Hepatocyte (in vitro differentiated cells): ENCODE measurements at regions not wholly inside any gene's neighbourhood (a gene's known extent, or its start where the extent isn't known, plus 50 kb on each side); places are given as distances from the start of the nearest gene placed in this dataset.

Source experiments
- DNase-seq: peaks from one replicate; pipeline ENCODE4 v3.0.0-alpha.2; 2016; ENCODE audit warnings: low spot score
- H2AFZ ChIP-seq: fragments of 200-600 bp; sonication (generic); 2 replicates; pipeline ENCODE4 v1.6.0; 2016; ENCODE audit warnings: antibody characterized with exemption, mild to moderate bottlenecking
- H3K27ac ChIP-seq: fragments of 200-600 bp; sonication (generic); 2 replicates; pipeline ENCODE4 v1.5.1; 2016; ENCODE audit warnings: mild to moderate bottlenecking
- H3K27me3 ChIP-seq: fragments of 200-600 bp; sonication (generic); 2 replicates; pipeline ENCODE4 v1.6.1; 2016
- H3K36me3 ChIP-seq: fragments of 200-600 bp; sonication (generic); replicated peaks from 2 replicates; pipeline ENCODE4 v1.5.1; 2016; ENCODE audit warnings: low read depth; ENCODE audit not compliant: insufficient read depth
- H3K4me1 ChIP-seq: fragments of 200-600 bp; sonication (generic); 2 replicates; pipeline ENCODE4 v1.5.1; 2016; ENCODE audit warnings: mild to moderate bottlenecking, moderate library complexity; ENCODE audit not compliant: insufficient read depth
- H3K4me2 ChIP-seq: fragments of 200-600 bp; sonication (generic); 2 replicates; pipeline ENCODE4 v1.6.0; 2016
- H3K4me3 ChIP-seq: fragments of 200-600 bp; sonication (generic); 2 replicates; pipeline ENCODE4 v1.5.1; 2016; ENCODE audit warnings: mild to moderate bottlenecking
- H3K79me2 ChIP-seq: fragments of 200-600 bp; sonication (generic); 2 replicates; pipeline ENCODE4 v1.6.0; 2017; ENCODE audit warnings: mild to moderate bottlenecking
- H3K9me2 ChIP-seq: fragments of 200-600 bp; sonication (generic); replicated peaks from 2 replicates; pipeline ENCODE4 v1.6.0; 2017; ENCODE audit warnings: mild to moderate bottlenecking; ENCODE audit not compliant: insufficient read depth
- H3K9me3 ChIP-seq: fragments of 200-600 bp; sonication (generic); 2 replicates; pipeline ENCODE4 v1.5.1; 2016; ENCODE audit warnings: low read depth, mild to moderate bottlenecking
- H4K20me1 ChIP-seq: fragments of 200-600 bp; sonication (generic); 2 replicates; pipeline ENCODE4 v1.6.0; 2016; ENCODE audit warnings: mild to moderate bottlenecking; ENCODE audit not compliant: insufficient read depth, poor library complexity, severe bottlenecking
- EZH2 ChIP-seq: fragments of 200-600 bp; sonication (generic); IDR thresholded peaks from 2 replicates; pipeline ENCODE4 v1.6.1; 2016; ENCODE audit warnings: antibody characterized with exemption, mild to moderate bottlenecking, borderline replicate concordance
- EZH2phosphoT487 ChIP-seq: fragments of 200-600 bp; sonication (generic); IDR thresholded peaks from one replicate; pipeline ENCODE4 v1.6.1; 2018; ENCODE audit warnings: antibody characterized with exemption, mild to moderate bottlenecking, low read depth, moderate library complexity; ENCODE audit not compliant: unreplicated experiment, severe bottlenecking
- WGBS: methylation state at CpG from one replicate; pipeline ENCODE4 v1.1.6; 2016; ENCODE audit warnings: low lambda C conversion rate; ENCODE audit errors: missing lambda C conversion rate; 5-methylcytosine and 5-hydroxymethylcytosine counted together
- TF ChIP-seq, protein P1 (sequence below): fragments of 200-600 bp; sonication (generic); IDR thresholded peaks from 2 replicates; pipeline ENCODE4 v1.5.1; 2016; ENCODE audit warnings: antibody characterized with exemption, mild to moderate bottlenecking; ENCODE audit not compliant: poor library complexity

GRCh38 chr2:23169896-23170295, 215.1 kb upstream of the KLHL29 start:
- no peaks in the 10 kb centered on the region for H3K9me2 ChIP-seq
- no peak overlapping the region for H3K4me2 ChIP-seq
- H3K4me3 ChIP-seq: no peak overlapping the region
- no peaks in the 10 kb centered on the region for H3K27me3 ChIP-seq
- H3K36me3 ChIP-seq: no peaks in the 10 kb centered on the region
- no peaks in the 10 kb centered on the region for H3K9me3 ChIP-seq
- no peak overlapping the region for H3K27ac ChIP-seq
- no peak for DNase-seq
- peaks cover 8% of the 10 kb centered on the region for H3K4me1 ChIP-seq
- no peaks in the 10 kb centered on the region for H3K79me2 ChIP-seq
- no peaks in the 10 kb centered on the region for H4K20me1 ChIP-seq
- TF ChIP-seq EZH2phosphoT487 (no peak), EZH2 (no peak)
- TF ChIP-seq, protein P1, sequence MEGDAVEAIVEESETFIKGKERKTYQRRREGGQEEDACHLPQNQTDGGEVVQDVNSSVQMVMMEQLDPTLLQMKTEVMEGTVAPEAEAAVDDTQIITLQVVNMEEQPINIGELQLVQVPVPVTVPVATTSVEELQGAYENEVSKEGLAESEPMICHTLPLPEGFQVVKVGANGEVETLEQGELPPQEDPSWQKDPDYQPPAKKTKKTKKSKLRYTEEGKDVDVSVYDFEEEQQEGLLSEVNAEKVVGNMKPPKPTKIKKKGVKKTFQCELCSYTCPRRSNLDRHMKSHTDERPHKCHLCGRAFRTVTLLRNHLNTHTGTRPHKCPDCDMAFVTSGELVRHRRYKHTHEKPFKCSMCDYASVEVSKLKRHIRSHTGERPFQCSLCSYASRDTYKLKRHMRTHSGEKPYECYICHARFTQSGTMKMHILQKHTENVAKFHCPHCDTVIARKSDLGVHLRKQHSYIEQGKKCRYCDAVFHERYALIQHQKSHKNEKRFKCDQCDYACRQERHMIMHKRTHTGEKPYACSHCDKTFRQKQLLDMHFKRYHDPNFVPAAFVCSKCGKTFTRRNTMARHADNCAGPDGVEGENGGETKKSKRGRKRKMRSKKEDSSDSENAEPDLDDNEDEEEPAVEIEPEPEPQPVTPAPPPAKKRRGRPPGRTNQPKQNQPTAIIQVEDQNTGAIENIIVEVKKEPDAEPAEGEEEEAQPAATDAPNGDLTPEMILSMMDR: no peak
- WGBS: 77% methylated on average over 1 of the region's 1 CpG
- no peak overlapping the region for H2AFZ ChIP-seq

DNA sequence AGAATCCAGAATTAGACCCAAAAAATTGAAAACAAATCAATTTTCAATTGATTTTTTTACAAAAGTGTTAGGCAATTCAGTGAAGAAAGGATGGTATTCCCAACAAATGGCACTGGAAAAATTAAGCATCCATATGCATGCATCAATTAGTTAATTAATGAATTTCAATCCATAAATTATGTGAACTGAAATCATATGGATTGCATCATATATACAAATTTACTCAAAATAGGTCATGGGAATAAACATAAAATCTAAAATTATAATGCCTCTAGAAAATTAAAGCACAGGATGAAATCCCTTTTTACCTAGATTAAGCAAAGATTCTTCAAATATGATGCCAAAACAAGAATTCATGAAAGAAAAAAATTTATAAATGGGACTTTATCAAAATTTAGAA, 213.9 kb upstream of the KLHL29 start:
- no peak overlapping the region for H3K27ac ChIP-seq
- no peaks in the 10 kb centered on the region for H3K9me2 ChIP-seq
- peaks cover 8% of the 10 kb centered on the region for H3K4me1 ChIP-seq
- H3K79me2 ChIP-seq: no peaks in the 10 kb centered on the region
- no peak overlapping the region for H2AFZ ChIP-seq
- no peak overlapping the region for H3K4me2 ChIP-seq
- no peaks in the 10 kb centered on the region for H4K20me1 ChIP-seq
- H3K4me3 ChIP-seq: no peak overlapping the region
- H3K36me3 ChIP-seq: no peaks in the 10 kb centered on the region
- TF ChIP-seq EZH2: no peak
- TF ChIP-seq EZH2phosphoT487: no peak
- H3K27me3 ChIP-seq: no peaks in the 10 kb centered on the region
- H3K9me3 ChIP-seq: no peaks in the 10 kb centered on the region
- DNase-seq: no peak

DNA sequence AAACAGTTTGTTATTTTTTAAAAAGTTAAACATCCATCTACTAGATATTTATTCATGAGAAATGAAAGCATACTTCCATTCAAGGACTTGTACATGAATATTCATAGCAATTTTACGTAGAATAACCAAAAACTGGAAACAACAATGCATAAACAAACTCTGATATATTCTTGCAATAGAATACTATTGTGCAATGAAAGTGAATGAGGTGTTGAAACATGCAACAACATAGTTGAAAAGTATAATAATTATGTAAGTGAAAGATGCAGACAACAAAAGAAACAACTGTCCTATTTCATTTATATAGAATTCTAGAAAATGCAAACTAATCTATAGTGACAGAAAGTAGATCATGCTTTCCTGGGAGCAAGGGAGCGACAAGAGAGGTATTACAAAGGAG, 206.6 kb upstream of the KLHL29 start:
- H3K9me3 ChIP-seq: no peaks in the 10 kb centered on the region
- no peaks in the 10 kb centered on the region for H3K4me1 ChIP-seq
- H3K79me2 ChIP-seq: no peaks in the 10 kb centered on the region
- H3K4me2 ChIP-seq: no peak overlapping the region
- H3K27me3 ChIP-seq: no peaks in the 10 kb centered on the region
- no peak overlapping the region for H3K4me3 ChIP-seq
- DNase-seq: no peak
- no peak overlapping the region for H2AFZ ChIP-seq
- TF ChIP-seq, protein P1: no peak
- no peak for TF ChIP-seq EZH2phosphoT487
- TF ChIP-seq EZH2: no peak
- no peaks in the 10 kb centered on the region for H3K36me3 ChIP-seq
- H4K20me1 ChIP-seq: no peaks in the 10 kb centered on the region
- 91% methylated on average over 2 of the region's 2 CpGs for WGBS
- no peaks in the 10 kb centered on the region for H3K9me2 ChIP-seq
- H3K27ac ChIP-seq: no peak overlapping the region

GRCh38 chr2:23183733-23184132, 201.2 kb upstream of the KLHL29 start:
- Histone ChIP-seq H3K27ac (no peak overlapping the region), H3K27me3 (no peaks in the 10 kb centered on the region), H3K4me1 (no peaks in the 10 kb centered on the region), H3K9me2 (no peaks in the 10 kb centered on the region), H3K4me2 (no peak overlapping the region), H2AFZ (no peak overlapping the region), H3K4me3 (no peak overlapping the region), H3K9me3 (no peaks in the 10 kb centered on the region), H3K79me2 (no peaks in the 10 kb centered on the region), H3K36me3 (no peaks in the 10 kb centered on the region), H4K20me1 (no peaks in the 10 kb centered on the region)
- DNase-seq: no peak
- no peak for TF ChIP-seq EZH2phosphoT487
- TF ChIP-seq, protein P1: no peak
- no peak for TF ChIP-seq EZH2
- WGBS: 92% methylated on average over 4 of the region's 4 CpGs
